ENCODE measurements at regions not wholly inside any gene's neighbourhood (a gene's known extent, or its start where the extent isn't known, plus 50 kb on each side); places are given as distances from the start of the nearest gene placed in this dataset.
"Not testable (repeated sequence)": the region's sequence is repeated elsewhere in the genome, so short reads cannot be mapped to it uniquely, and the experiment has no call there.

GRCh38 chr7:87287738-87288341, 57.6 kb upstream of the CROT start:
- intact Hi-C loops (cut with DNase I): no loop called here
- no peak for DNase-seq

- intact Hi-C loops (cut with DNase I): not testable (repeated sequence)
- peak in 1 of 10 donors; percentile 62 for DNase-seq
Observed at GRCh38 chr7:87288742-87289141, 56.7 kb upstream of the CROT start.

- intact Hi-C loops (cut with DNase I); DNase-seq: not testable (repeated sequence)
Observed at GRCh38 chr7:87295565-87295964, 49.9 kb upstream of the CROT start.

All from posterior cingulate gyrus (tissue), 11 donors.